Stimulated activated memory B cell treated with anti-CD40 and anti-IgM and Interleukin-4, amounts not matched to agents 10 μg/mL and 1 μg/mL and 100 μg/mL, for 72 hours (primary cell): ENCODE measurements at regions not wholly inside any gene's neighbourhood (a gene's known extent, or its start where the extent isn't known, plus 50 kb on each side); places are given as distances from the start of the nearest gene placed in this dataset.
"Not testable (repeated sequence)": the region's sequence is repeated elsewhere in the genome, so short reads cannot be mapped to it uniquely, and the experiment has no call there.

Experiments used
- ATAC-seq: fragments of 150-1000 bp; cut with Tn5 transposase; 2 replicates; pipeline ENCODE4 v1.10.0; 2021
- H3K27ac Mint-ChIP-seq: one replicate; pipeline ENCODE4 v1.8.0; 2022; ENCODE audit warnings: mild to moderate bottlenecking, mixed read lengths
- H3K27me3 Mint-ChIP-seq: one replicate; pipeline ENCODE4 v1.8.0; 2022; ENCODE audit warnings: mixed read lengths
- H3K36me3 Mint-ChIP-seq: one replicate; pipeline ENCODE4 v1.8.0; 2022; ENCODE audit warnings: mixed read lengths
- H3K4me1 Mint-ChIP-seq: one replicate; pipeline ENCODE4 v1.8.0; 2022; ENCODE audit warnings: mixed read lengths
- H3K4me3 Mint-ChIP-seq: one replicate; pipeline ENCODE4 v1.8.0; 2022; ENCODE audit warnings: mild to moderate bottlenecking, moderate library complexity, mixed read lengths
- H3K9me3 Mint-ChIP-seq: one replicate; pipeline ENCODE4 v1.8.0; 2022; ENCODE audit warnings: mixed read lengths

- peak; percentile 76 for ATAC-seq
- Mint-ChIP-seq H3K4me1 (peaks cover 32% of the 10 kb centered on the region), H3K4me3 (no peak overlapping the region), H3K27me3 (no peaks in the 10 kb centered on the region), H3K36me3 (no peaks in the 10 kb centered on the region), H3K9me3 (no peaks in the 10 kb centered on the region), H3K27ac (peak overlapping the region; percentile 59)
These were observed 418.4 kb upstream of the PMFBP1 start for GRCh38 chr16:72590151-72590937.

- Mint-ChIP-seq H3K4me3 (no peak overlapping the region), H3K36me3 (no peaks in the 10 kb centered on the region), H3K4me1 (peaks cover 32% of the 10 kb centered on the region), H3K27ac (no peak overlapping the region), H3K9me3 (no peaks in the 10 kb centered on the region), H3K27me3 (no peaks in the 10 kb centered on the region)
- no peak for ATAC-seq
These were observed 416.6 kb upstream of the PMFBP1 start for GRCh38 chr16:72588551-72588950.

- H3K9me3 Mint-ChIP-seq, H3K27me3 Mint-ChIP-seq, H3K36me3 Mint-ChIP-seq, H3K4me1 Mint-ChIP-seq, H3K27ac Mint-ChIP-seq, H3K4me3 Mint-ChIP-seq, ATAC-seq: not testable (repeated sequence)
These were observed 406.1 kb upstream of the PMFBP1 start for GRCh38 chr16:72578061-72578460.

- no peaks in the 10 kb centered on the region for H3K27me3 Mint-ChIP-seq
- peaks cover 6% of the 10 kb centered on the region for H3K36me3 Mint-ChIP-seq
- no peak for ATAC-seq
- H3K27ac Mint-ChIP-seq = no peak overlapping the region
- no peaks in the 10 kb centered on the region for H3K9me3 Mint-ChIP-seq
- H3K4me3 Mint-ChIP-seq = no peak overlapping the region
- peaks cover 8% of the 10 kb centered on the region for H3K4me1 Mint-ChIP-seq
These were observed 404.2 kb upstream of the PMFBP1 start for GRCh38 chr16:72576189-72576588.

DNA sequence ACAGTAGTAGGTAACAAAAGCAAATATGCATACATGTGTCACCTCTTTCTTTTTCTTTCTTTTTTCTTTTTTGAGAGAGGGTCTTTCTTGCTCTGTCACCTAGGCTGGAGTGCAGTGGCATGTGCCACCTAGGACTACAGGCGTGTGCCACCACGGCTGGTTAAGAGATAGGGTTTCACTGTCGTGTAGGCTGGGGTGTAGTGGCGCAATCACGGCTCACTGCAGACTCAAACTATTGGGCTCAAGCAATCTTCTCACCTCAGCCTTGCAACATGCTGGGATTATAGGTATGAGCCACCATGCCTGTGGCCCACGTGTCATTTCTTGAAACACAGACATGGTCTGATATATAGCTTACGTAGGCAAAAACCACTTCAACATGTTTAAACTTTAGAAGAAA, 397.7 kb upstream of the PMFBP1 start:
- H3K9me3 Mint-ChIP-seq = no peaks in the 10 kb centered on the region
- peaks cover 5% of the 10 kb centered on the region for H3K4me1 Mint-ChIP-seq
- no peak for ATAC-seq
- peaks cover 6% of the 10 kb centered on the region for H3K36me3 Mint-ChIP-seq
- no peaks in the 10 kb centered on the region for H3K27me3 Mint-ChIP-seq
- no peak overlapping the region for H3K27ac Mint-ChIP-seq
- H3K4me3 Mint-ChIP-seq = no peak overlapping the region

- Mint-ChIP-seq H3K4me1 (no peaks in the 10 kb centered on the region), H3K9me3 (no peaks in the 10 kb centered on the region), H3K4me3 (no peak overlapping the region), H3K27ac (no peak overlapping the region), H3K27me3 (no peaks in the 10 kb centered on the region), H3K36me3 (peaks cover 6% of the 10 kb centered on the region)
- no peak for ATAC-seq
These were observed 396.5 kb upstream of the PMFBP1 start for GRCh38 chr16:72568502-72568901.

GRCh38 chr16:72566174-72566573, 394.2 kb upstream of the PMFBP1 start:
- Mint-ChIP-seq H3K27me3 (no peaks in the 10 kb centered on the region), H3K9me3 (no peaks in the 10 kb centered on the region), H3K4me3 (no peak overlapping the region), H3K27ac (no peak overlapping the region), H3K36me3 (no peaks in the 10 kb centered on the region), H3K4me1 (no peaks in the 10 kb centered on the region)
- no peak for ATAC-seq

DNA sequence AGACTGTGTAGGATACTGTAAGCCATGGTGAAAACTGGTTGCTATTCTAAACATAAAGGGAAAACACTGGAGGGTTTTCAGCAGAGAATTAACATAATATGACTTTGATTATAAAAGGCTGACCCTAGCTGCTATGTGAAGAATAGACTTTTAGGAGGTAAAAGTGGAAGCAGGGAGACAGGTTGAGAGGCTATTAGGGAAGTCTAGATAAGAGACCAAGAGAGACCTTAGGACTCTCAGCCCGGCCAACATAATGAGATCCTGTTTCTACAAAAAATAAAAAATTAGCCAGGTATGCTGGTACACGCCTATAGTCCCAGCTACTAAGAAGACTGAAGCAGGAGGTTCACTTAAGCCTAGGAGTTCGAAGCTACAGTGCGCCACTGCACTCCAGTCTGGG, 393.2 kb upstream of the PMFBP1 start:
- Mint-ChIP-seq H3K4me3 (no peak overlapping the region), H3K9me3 (no peaks in the 10 kb centered on the region), H3K27me3 (no peaks in the 10 kb centered on the region), H3K4me1 (peaks cover 7% of the 10 kb centered on the region), H3K36me3 (no peaks in the 10 kb centered on the region), H3K27ac (no peak overlapping the region)
- ATAC-seq = no peak

DNA sequence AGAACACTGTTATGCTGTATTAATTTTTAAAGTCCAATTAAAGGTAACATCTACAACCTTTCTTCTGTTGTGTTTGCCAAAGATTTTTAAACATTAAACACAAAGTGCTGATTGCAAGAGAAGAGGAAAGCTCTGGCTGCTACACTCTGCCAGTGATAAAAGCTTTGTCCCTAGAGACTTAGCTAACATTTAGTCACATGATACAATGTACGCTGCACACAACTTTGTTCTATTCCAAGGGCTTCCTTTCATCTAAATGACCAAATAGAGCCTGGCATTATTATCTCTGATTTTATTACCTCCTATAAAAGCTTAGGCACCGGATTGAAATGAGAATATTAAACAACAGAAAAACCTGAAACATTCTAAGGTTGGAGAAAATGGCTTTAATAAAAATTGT, 388.7 kb upstream of the PMFBP1 start:
- Mint-ChIP-seq H3K27ac (no peak overlapping the region), H3K9me3 (no peaks in the 10 kb centered on the region), H3K4me1 (peaks cover 7% of the 10 kb centered on the region), H3K36me3 (no peaks in the 10 kb centered on the region), H3K27me3 (no peaks in the 10 kb centered on the region), H3K4me3 (no peak overlapping the region)
- no peak for ATAC-seq

DNA sequence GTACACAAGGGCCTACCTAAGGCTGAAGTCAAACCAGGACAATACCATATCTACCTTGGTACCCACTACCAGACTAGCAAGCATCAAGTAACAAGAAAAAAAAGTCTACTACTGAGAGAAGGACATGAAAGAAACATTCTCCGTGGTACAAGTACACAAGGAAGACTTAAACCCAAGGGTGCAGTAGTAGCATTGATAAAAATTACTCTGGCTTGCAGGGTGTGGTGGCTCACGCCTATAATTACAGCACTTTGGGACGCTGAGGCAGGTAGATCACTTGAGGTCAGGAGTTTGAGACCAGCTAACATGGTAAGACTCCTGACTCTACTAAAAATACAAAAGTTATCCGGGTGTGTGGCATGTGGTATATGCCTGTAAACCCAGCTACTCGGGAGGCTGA, 386.5 kb upstream of the PMFBP1 start:
- ATAC-seq = no peak
- H3K4me1 Mint-ChIP-seq = peaks cover 7% of the 10 kb centered on the region
- H3K36me3 Mint-ChIP-seq = no peaks in the 10 kb centered on the region
- no peaks in the 10 kb centered on the region for H3K9me3 Mint-ChIP-seq
- H3K27me3 Mint-ChIP-seq = no peaks in the 10 kb centered on the region
- no peak overlapping the region for H3K27ac Mint-ChIP-seq
- H3K4me3 Mint-ChIP-seq = no peak overlapping the region

GRCh38 chr16:72554935-72555334, 383.0 kb upstream of the PMFBP1 start:
- Mint-ChIP-seq H3K4me3 (no peak overlapping the region), H3K4me1 (no peaks in the 10 kb centered on the region), H3K36me3 (no peaks in the 10 kb centered on the region), H3K27me3 (no peaks in the 10 kb centered on the region), H3K27ac (no peak overlapping the region), H3K9me3 (no peaks in the 10 kb centered on the region)
- no peak for ATAC-seq

DNA sequence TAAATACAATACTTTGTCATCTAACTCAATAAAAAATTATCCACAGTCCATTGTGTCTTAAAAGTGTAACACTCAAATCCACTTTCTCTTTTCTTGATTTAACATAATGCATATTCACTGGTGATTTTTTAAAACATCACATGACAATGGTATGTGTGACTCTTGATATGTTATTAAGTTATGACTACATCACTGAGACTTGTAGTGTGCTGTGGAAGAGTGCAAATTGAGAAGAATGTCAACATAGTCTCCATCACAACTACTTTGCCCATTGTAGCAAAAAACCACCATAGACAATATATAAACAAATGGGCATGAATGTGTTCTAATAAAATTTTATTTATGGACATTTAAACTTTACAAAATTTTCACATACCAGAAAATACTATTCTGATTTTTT, 380.7 kb upstream of the PMFBP1 start:
- H3K9me3 Mint-ChIP-seq = peaks cover 3% of the 10 kb centered on the region
- ATAC-seq = no peak
- H3K27me3 Mint-ChIP-seq = no peaks in the 10 kb centered on the region
- H3K4me3 Mint-ChIP-seq = no peak overlapping the region
- no peak overlapping the region for H3K27ac Mint-ChIP-seq
- H3K36me3 Mint-ChIP-seq = peaks cover 18% of the 10 kb centered on the region
- no peaks in the 10 kb centered on the region for H3K4me1 Mint-ChIP-seq

DNA sequence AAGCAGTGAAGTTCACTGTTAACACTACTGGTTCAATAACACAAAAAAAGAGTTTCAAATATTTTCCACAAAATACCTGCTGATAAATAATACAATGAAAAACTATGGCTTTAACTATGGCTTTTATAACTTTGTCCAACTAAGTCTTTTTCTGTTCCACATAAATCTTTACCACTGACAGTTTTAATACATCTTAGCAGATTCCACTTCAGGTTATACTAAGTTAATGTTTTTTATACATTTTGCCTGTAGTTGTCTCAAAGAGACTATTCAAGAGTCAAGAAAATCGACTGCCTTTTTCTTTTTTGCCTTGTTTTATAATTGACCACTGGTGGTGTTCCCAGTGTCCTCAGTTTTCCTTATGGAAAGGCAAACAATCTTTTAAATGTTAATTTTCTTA, 379.7 kb upstream of the PMFBP1 start:
- Mint-ChIP-seq H3K4me1 (no peaks in the 10 kb centered on the region), H3K36me3 (peaks cover 20% of the 10 kb centered on the region), H3K4me3 (no peak overlapping the region), H3K27ac (no peak overlapping the region), H3K27me3 (no peaks in the 10 kb centered on the region), H3K9me3 (peaks cover 3% of the 10 kb centered on the region)
- no peak for ATAC-seq

- H3K27me3 Mint-ChIP-seq = no peaks in the 10 kb centered on the region
- no peaks in the 10 kb centered on the region for H3K4me1 Mint-ChIP-seq
- peaks cover 3% of the 10 kb centered on the region for H3K9me3 Mint-ChIP-seq
- no peak overlapping the region for H3K4me3 Mint-ChIP-seq
- peaks cover 26% of the 10 kb centered on the region for H3K36me3 Mint-ChIP-seq
- no peak overlapping the region for H3K27ac Mint-ChIP-seq
- no peak for ATAC-seq
These were observed 377.9 kb upstream of the PMFBP1 start for GRCh38 chr16:72549878-72550277.

- H3K4me1 Mint-ChIP-seq = peaks cover 6% of the 10 kb centered on the region
- H3K27ac Mint-ChIP-seq = no peak overlapping the region
- peaks cover 15% of the 10 kb centered on the region for H3K36me3 Mint-ChIP-seq
- H3K27me3 Mint-ChIP-seq = no peaks in the 10 kb centered on the region
- no peak for ATAC-seq
- peaks cover 2% of the 10 kb centered on the region for H3K9me3 Mint-ChIP-seq
- no peak overlapping the region for H3K4me3 Mint-ChIP-seq
These were observed 370.1 kb upstream of the PMFBP1 start for GRCh38 chr16:72542102-72542501.

DNA sequence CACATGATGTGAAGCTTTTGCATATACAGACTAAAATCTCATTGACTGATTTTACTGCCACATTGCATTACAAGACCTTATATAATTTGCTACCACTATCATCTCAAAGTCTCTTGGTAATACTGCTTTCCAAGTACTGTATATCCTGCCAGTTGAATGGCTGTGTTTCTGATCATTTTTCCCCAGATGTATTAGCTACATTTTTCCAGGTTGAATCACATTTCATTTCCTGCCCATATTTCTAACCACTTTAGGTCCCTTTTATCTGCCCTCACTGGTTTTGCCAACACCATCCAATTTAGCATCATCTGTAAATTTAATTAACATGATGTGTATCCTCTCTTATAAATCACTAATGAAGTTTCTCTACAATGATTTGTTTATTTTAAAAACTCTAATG, 365.7 kb upstream of the PMFBP1 start:
- H3K36me3 Mint-ChIP-seq = no peaks in the 10 kb centered on the region

More for the DNA sequence above, 365.7 kb upstream of the PMFBP1 start:
- Mint-ChIP-seq H3K27me3 (no peaks in the 10 kb centered on the region), H3K4me3 (no peak overlapping the region), H3K4me1 (peaks cover 6% of the 10 kb centered on the region), H3K27ac (no peak overlapping the region), H3K9me3 (no peaks in the 10 kb centered on the region)
- no peak for ATAC-seq
